SK-N-SH treated with all-trans-retinoic acid at 6 μM for 48 hours (cell line): ENCODE measurements at regions not wholly inside any gene's neighbourhood (a gene's known extent, or its start where the extent isn't known, plus 50 kb on each side); places are given as distances from the start of the nearest gene placed in this dataset.

Experiments
- ATAC-seq: fragments of 200-7000 bp; cut with Tn5 transposase; 3 replicates; pipeline ENCODE4 v1.9.1; 2020; ENCODE audit warnings: mild to moderate bottlenecking, moderate library complexity
- ARNTL ChIP-seq: fragments of 450-650 bp; formaldehyde crosslinking; IDR thresholded peaks from 2 replicates; pipeline ENCODE4 v1.5.0; 2020; ENCODE audit warnings: low read depth, mild to moderate bottlenecking, moderate library complexity, borderline replicate concordance
- CSDC2 ChIP-seq: fragments of 250-450 bp; sonication (Bioruptor Pico); IDR thresholded peaks from 2 replicates; pipeline ENCODE4 v1.5.0; 2020; ENCODE audit warnings: mild to moderate bottlenecking, moderate library complexity
- ESRRG ChIP-seq: fragments of 250-450 bp; sonication (Bioruptor Pico); IDR thresholded peaks from 2 replicates; pipeline ENCODE4 v1.6.1; 2021; ENCODE audit warnings: mild to moderate bottlenecking
- GLIS3 ChIP-seq: fragments of 250-450 bp; sonication (Bioruptor Pico); IDR thresholded peaks from 2 replicates; pipeline ENCODE4 v1.5.0; 2020; ENCODE audit warnings: mild to moderate bottlenecking, moderate library complexity
- ISL1 ChIP-seq: fragments of 250-450 bp; sonication (Bioruptor Pico); IDR thresholded peaks from 2 replicates; pipeline ENCODE4 v2.1.2; 2022; ENCODE audit warnings: mild to moderate bottlenecking, moderate library complexity
- PPARA ChIP-seq: fragments of 250-450 bp; sonication (Bioruptor Pico); IDR thresholded peaks from 2 replicates; pipeline ENCODE4 v1.5.0; 2020; ENCODE audit warnings: mild to moderate bottlenecking, borderline replicate concordance
- RARB ChIP-seq: fragments of 250-450 bp; sonication (Bioruptor Pico); IDR thresholded peaks from 2 replicates; pipeline ENCODE4 v1.8.0; 2021; ENCODE audit warnings: mild to moderate bottlenecking, moderate library complexity
- TCF4 ChIP-seq: fragments of 250-450 bp; sonication (Bioruptor Pico); IDR thresholded peaks from 2 replicates; pipeline ENCODE4 v1.8.0; 2021; ENCODE audit warnings: mild to moderate bottlenecking, moderate library complexity, borderline replicate concordance
- TOX ChIP-seq: fragments of 250-450 bp; sonication (Bioruptor Pico); IDR thresholded peaks from 2 replicates; pipeline ENCODE4 v1.8.0; 2021; ENCODE audit warnings: mild to moderate bottlenecking, moderate library complexity, borderline replicate concordance
- ZC3H10 ChIP-seq: fragments of 250-450 bp; sonication (Bioruptor Pico); IDR thresholded peaks from 2 replicates; pipeline ENCODE4 v1.5.1; 2021; ENCODE audit warnings: mild to moderate bottlenecking, moderate library complexity
- ZFP3 ChIP-seq: fragments of 250-450 bp; sonication (Bioruptor Pico); IDR thresholded peaks from 2 replicates; pipeline ENCODE4 v1.5.0; 2020; ENCODE audit warnings: mild to moderate bottlenecking, moderate library complexity
- ZFP30 ChIP-seq: fragments of 450-650 bp; formaldehyde crosslinking; IDR thresholded peaks from 2 replicates; pipeline ENCODE4 v1.5.0; 2022; ENCODE audit warnings: mild to moderate bottlenecking, moderate library complexity
- ZNF565 ChIP-seq: fragments of 450-650 bp; formaldehyde crosslinking; conservative IDR thresholded peaks from 2 replicates; pipeline ENCODE4 v1.5.0; 2020; ENCODE audit warnings: low read depth, mild to moderate bottlenecking, moderate library complexity
- ZNF8 ChIP-seq: fragments of 450-650 bp; formaldehyde crosslinking; IDR thresholded peaks from 2 replicates; pipeline ENCODE4 v1.5.0; 2020; ENCODE audit warnings: mild to moderate bottlenecking, moderate library complexity
- TF ChIP-seq, protein P1 (sequence below): fragments of 250-450 bp; sonication (Bioruptor Pico); IDR thresholded peaks from 2 replicates; pipeline ENCODE4 v1.5.0; 2020; ENCODE audit warnings: mild to moderate bottlenecking, moderate library complexity
- TF ChIP-seq, protein P2 (sequence below): fragments of 250-450 bp; sonication (Bioruptor Pico); IDR thresholded peaks from 2 replicates; pipeline ENCODE4 v1.8.0; 2020; ENCODE audit warnings: mild to moderate bottlenecking, moderate library complexity, borderline replicate concordance
- TF ChIP-seq, protein P3 (sequence below): fragments of 250-450 bp; sonication (Bioruptor Pico); IDR thresholded peaks from 2 replicates; pipeline ENCODE4 v1.8.0; 2021; ENCODE audit warnings: low read depth, mild to moderate bottlenecking, moderate library complexity, borderline replicate concordance
- TF ChIP-seq, protein P4 (sequence below): fragments of 250-450 bp; sonication (Bioruptor Pico); IDR thresholded peaks from 2 replicates; pipeline ENCODE4 v1.5.1; 2021; ENCODE audit warnings: mild to moderate bottlenecking, moderate library complexity
- TF ChIP-seq, protein P5 (sequence below): fragments of 250-450 bp; sonication (Bioruptor Pico); IDR thresholded peaks from 2 replicates; pipeline ENCODE4 v1.5.1; 2020; ENCODE audit warnings: low read depth, mild to moderate bottlenecking, moderate library complexity

DNA sequence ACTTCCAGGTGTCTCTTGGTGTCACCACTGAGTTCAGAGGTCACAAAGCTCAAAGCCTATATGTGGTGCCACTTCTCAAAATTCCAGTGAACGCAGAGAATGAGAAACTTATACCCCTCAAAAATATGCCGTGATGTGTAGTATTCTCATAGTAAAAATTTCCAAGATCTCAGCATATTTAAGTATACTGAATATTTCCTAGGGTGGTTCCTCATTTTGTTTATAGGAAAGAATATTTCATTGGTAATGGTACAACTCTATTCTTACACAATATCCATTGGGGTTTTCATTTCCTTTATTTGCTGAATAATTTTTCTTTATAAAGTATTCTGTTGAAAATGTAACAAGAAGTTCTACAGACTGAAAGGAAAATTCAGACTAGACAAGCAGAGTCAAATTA is 58.9 kb upstream of the ADO start:
- TF ChIP-seq ARNTL (CRISPR knock-in tag) (no peak), ESRRG (no peak), CSDC2 (no peak), ZNF565 (CRISPR knock-in tag) (no peak)
- TF ChIP-seq, protein P1, sequence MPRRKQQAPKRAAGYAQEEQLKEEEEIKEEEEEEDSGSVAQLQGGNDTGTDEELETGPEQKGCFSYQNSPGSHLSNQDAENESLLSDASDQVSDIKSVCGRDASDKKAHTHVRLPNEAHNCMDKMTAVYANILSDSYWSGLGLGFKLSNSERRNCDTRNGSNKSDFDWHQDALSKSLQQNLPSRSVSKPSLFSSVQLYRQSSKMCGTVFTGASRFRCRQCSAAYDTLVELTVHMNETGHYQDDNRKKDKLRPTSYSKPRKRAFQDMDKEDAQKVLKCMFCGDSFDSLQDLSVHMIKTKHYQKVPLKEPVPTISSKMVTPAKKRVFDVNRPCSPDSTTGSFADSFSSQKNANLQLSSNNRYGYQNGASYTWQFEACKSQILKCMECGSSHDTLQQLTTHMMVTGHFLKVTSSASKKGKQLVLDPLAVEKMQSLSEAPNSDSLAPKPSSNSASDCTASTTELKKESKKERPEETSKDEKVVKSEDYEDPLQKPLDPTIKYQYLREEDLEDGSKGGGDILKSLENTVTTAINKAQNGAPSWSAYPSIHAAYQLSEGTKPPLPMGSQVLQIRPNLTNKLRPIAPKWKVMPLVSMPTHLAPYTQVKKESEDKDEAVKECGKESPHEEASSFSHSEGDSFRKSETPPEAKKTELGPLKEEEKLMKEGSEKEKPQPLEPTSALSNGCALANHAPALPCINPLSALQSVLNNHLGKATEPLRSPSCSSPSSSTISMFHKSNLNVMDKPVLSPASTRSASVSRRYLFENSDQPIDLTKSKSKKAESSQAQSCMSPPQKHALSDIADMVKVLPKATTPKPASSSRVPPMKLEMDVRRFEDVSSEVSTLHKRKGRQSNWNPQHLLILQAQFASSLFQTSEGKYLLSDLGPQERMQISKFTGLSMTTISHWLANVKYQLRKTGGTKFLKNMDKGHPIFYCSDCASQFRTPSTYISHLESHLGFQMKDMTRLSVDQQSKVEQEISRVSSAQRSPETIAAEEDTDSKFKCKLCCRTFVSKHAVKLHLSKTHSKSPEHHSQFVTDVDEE (CRISPR knock-in tag): no peak
- TF ChIP-seq, all 23 proteins: peak for 0
- no peak for ATAC-seq

DNA sequence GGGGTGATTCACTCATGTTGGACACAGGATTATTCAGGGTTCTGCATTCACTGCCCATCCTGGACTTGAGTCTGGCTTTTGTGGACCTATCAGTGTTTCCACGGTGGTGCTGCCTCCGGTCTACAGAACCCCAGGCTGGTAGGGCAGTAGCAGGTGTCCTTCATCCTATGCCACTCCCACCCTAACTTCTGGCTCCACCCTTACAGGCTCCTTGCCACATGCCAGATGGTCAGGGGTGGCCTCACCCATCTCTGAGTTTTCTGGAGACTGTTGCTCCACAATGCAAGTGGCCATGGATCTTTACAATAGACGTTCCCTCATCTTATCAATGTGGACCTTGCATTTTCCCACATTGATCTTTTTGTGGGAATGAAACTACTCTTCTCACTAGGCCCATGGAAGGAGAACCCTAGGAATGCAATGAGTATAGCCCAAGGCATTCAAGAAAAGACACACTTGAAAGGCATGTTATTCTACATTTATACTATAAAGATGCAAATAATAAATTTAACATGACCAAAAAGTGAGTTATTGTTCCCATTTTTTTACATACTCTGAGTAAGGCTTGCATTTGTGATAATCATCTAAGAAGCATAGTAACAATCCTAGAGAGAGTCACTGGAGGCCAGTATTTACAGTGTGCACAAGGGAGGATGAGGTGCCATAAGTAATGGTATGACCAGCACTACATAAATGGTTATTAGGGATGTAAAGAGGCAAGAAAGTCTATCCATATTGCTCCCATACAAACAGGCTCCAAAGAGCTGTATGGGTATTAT is 57.4 kb upstream of the ADO start:
- ATAC-seq: no peak
- TF ChIP-seq ZFP30 (CRISPR knock-in tag): no peak
- TF ChIP-seq CSDC2: no peak
- TF ChIP-seq TOX (CRISPR knock-in tag): no peak
- no peak for TF ChIP-seq RARB (CRISPR knock-in tag)
- TF ChIP-seq ZFP3 (CRISPR knock-in tag): no peak
- no peak for TF ChIP-seq ZNF8 (CRISPR knock-in tag)
- TF ChIP-seq ESRRG: no peak
- TF ChIP-seq, protein P2, sequence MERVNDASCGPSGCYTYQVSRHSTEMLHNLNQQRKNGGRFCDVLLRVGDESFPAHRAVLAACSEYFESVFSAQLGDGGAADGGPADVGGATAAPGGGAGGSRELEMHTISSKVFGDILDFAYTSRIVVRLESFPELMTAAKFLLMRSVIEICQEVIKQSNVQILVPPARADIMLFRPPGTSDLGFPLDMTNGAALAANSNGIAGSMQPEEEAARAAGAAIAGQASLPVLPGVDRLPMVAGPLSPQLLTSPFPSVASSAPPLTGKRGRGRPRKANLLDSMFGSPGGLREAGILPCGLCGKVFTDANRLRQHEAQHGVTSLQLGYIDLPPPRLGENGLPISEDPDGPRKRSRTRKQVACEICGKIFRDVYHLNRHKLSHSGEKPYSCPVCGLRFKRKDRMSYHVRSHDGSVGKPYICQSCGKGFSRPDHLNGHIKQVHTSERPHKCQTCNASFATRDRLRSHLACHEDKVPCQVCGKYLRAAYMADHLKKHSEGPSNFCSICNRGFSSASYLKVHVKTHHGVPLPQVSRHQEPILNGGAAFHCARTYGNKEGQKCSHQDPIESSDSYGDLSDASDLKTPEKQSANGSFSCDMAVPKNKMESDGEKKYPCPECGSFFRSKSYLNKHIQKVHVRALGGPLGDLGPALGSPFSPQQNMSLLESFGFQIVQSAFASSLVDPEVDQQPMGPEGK: no peak
- TF ChIP-seq, protein P1 (CRISPR knock-in tag): no peak
- TF ChIP-seq ZC3H10 (CRISPR knock-in tag): no peak
- TF ChIP-seq, protein P3, sequence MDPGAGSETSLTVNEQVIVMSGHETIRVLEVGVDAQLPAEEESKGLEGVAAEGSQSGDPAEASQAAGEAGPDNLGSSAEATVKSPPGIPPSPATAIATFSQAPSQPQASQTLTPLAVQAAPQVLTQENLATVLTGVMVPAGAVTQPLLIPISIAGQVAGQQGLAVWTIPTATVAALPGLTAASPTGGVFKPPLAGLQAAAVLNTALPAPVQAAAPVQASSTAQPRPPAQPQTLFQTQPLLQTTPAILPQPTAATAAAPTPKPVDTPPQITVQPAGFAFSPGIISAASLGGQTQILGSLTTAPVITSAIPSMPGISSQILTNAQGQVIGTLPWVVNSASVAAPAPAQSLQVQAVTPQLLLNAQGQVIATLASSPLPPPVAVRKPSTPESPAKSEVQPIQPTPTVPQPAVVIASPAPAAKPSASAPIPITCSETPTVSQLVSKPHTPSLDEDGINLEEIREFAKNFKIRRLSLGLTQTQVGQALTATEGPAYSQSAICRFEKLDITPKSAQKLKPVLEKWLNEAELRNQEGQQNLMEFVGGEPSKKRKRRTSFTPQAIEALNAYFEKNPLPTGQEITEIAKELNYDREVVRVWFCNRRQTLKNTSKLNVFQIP (CRISPR knock-in tag): no peak
- TF ChIP-seq, protein P4, sequence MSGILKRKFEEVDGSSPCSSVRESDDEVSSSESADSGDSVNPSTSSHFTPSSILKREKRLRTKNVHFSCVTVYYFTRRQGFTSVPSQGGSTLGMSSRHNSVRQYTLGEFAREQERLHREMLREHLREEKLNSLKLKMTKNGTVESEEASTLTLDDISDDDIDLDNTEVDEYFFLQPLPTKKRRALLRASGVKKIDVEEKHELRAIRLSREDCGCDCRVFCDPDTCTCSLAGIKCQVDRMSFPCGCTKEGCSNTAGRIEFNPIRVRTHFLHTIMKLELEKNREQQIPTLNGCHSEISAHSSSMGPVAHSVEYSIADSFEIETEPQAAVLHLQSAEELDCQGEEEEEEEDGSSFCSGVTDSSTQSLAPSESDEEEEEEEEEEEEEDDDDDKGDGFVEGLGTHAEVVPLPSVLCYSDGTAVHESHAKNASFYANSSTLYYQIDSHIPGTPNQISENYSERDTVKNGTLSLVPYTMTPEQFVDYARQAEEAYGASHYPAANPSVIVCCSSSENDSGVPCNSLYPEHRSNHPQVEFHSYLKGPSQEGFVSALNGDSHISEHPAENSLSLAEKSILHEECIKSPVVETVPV: no peak
- TF ChIP-seq ISL1: no peak
- no peak for TF ChIP-seq TCF4 (CRISPR knock-in tag)
- TF ChIP-seq PPARA (CRISPR knock-in tag): no peak
- TF ChIP-seq GLIS3 (CRISPR knock-in tag): no peak
- no peak for TF ChIP-seq ZNF565 (CRISPR knock-in tag)
- TF ChIP-seq, protein P5, sequence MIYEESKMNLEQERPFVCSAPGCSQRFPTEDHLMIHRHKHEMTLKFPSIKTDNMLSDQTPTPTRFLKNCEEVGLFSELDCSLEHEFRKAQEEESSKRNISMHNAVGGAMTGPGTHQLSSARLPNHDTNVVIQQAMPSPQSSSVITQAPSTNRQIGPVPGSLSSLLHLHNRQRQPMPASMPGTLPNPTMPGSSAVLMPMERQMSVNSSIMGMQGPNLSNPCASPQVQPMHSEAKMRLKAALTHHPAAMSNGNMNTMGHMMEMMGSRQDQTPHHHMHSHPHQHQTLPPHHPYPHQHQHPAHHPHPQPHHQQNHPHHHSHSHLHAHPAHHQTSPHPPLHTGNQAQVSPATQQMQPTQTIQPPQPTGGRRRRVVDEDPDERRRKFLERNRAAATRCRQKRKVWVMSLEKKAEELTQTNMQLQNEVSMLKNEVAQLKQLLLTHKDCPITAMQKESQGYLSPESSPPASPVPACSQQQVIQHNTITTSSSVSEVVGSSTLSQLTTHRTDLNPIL (CRISPR knock-in tag): no peak
